ENCODE measurements at regions not wholly inside any gene's neighbourhood (a gene's known extent, or its start where the extent isn't known, plus 50 kb on each side); places are given as distances from the start of the nearest gene placed in this dataset.

DNA sequence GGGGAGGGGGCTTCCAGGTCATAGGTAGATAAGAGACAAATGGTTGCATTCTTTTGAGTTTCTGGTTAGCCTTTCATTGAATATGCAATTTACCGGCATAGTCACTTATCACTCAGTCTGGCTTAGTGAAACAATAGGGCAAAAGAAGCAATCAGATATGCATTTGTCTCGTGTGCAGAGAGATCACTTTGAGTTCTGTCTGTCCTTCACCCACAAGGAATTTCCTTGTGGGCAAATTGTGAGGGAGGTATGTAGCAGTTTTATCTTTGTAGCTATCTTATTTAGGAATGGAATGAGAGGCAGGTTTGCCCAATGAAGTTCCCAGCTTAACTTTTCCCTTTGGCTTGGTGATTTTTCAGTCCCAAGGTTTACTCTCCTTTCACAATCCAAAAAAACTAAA is 116.1 kb downstream of the TUSC1 start:
- TF ChIP-seq, protein P1, sequence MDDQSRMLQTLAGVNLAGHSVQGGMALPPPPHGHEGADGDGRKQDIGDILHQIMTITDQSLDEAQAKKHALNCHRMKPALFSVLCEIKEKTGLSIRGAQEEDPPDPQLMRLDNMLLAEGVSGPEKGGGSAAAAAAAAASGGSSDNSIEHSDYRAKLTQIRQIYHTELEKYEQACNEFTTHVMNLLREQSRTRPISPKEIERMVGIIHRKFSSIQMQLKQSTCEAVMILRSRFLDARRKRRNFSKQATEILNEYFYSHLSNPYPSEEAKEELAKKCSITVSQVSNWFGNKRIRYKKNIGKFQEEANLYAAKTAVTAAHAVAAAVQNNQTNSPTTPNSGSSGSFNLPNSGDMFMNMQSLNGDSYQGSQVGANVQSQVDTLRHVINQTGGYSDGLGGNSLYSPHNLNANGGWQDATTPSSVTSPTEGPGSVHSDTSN (IDR thresholded peaks at IDR 0.05) = no peak
- TF ChIP-seq CTCF (IDR thresholded peaks at IDR 0.05) (no peak), ZBTB33 (IDR thresholded peaks at IDR 0.05; ENCODE audit: borderline replicate concordance, low read depth) (no peak)
- TF ChIP-seq, protein P2, sequence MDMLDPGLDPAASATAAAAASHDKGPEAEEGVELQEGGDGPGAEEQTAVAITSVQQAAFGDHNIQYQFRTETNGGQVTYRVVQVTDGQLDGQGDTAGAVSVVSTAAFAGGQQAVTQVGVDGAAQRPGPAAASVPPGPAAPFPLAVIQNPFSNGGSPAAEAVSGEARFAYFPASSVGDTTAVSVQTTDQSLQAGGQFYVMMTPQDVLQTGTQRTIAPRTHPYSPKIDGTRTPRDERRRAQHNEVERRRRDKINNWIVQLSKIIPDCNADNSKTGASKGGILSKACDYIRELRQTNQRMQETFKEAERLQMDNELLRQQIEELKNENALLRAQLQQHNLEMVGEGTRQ (IDR thresholded peaks at IDR 0.05; ENCODE audit: borderline replicate concordance, low read depth, low read length) = no peak
